GM21390 (cell line): ENCODE measurements at regions not wholly inside any gene's neighbourhood (a gene's known extent, or its start where the extent isn't known, plus 50 kb on each side); places are given as distances from the start of the nearest gene placed in this dataset.
"Not testable (repeated sequence)": the region's sequence is repeated elsewhere in the genome, so short reads cannot be mapped to it uniquely, and the experiment has no call there.

Experiments used
- ATAC-seq: cut with Tn5 transposase; IDR thresholded peaks from one replicate; pipeline ENCODE4 v1.9.1; 2021; ENCODE audit not compliant: unreplicated experiment

DNA sequence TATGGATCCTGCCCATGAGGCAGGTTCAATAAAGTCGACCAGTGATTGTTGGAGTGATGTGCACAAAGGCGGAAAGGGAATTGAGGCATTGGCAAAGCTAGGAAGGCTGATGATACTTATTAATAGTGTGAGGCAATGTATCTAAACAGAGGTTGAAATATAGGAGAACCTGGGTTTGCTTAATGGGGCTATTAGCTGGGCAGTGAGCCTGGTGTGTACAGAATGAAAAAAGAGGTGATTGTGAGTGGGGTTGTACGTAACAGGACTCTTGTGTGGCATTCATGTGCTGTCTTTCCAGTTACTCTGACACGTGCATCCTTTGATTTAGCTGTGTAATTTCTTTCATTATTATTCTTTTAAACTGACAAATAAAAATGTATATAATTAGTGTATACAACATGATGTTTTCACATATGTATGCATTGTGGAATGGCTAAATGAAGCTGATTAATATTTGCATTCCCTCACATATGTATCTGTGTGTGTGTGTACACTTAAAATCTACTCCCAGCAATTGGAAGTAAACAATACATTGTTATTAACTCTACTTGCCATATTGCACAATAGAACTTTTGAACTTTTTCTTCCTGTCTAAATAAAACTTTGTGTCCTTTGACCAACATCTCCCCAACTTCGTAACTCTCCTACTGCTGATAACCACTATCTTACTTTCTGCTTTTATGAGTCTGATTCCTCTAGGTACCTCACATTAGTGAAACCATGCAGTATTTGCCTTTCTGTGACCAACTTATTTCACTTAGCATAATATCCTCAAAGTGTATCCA, 220.5 kb upstream of the SLC35B3 start:
- ATAC-seq: no peak

DNA sequence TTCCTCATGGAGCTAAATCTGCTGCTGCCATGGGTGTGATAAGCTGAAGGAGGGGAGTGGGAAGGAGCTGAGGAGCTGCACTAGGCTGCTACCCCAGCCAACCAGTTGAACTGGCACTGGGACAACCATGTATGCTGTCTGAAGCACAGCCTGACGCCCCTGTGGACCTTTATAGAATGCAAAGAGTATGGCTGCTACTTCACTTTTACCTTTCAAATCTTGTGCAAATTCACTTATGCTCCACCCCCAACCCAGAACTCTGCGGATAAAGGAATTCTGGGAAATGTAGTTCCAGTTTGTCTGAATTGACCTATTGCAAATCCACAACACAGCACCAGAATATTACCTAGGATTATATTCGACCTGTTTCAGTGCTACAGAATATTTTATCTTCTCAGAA, 217.4 kb upstream of the SLC35B3 start:
- ATAC-seq: no peak

DNA sequence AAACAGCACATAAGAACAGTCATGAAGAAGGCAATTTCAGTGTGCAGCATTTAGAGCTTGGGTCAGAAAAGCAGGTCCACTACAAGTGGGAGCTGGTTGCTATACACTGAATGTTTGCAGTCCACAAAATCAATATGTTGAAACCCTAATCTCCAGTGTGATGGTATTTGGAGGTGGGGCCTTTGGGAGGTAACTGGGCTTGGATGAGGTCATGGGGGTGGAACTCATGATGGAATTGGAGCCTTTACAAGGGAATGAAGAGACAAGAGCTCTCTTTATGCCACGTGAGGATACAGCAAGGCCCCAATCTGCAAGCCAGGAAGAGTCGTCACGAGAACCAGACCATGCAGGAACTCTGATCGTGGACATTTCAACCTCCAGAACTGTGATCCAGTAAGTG, 216.7 kb upstream of the SLC35B3 start:
- ATAC-seq: no peak

DNA sequence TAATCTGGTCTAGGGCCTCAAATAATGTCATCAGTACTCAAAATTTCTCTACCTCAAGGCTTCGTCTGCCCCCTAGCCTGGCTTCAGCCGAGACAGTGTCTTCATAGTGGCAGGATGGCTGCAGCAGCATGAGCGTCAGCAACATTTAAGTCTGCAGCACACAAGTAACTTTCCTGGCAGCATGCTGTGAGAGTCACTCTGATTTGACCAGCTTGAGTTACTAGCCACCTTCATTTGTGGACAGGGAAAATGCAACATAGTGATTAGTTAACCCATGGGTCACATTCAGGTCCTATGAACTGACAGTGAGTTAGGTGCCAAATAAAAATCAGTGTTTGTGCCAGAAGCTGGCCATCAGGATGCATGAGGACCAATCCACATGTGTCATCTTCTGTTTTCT, 209.9 kb upstream of the SLC35B3 start:
- ATAC-seq: no peak

DNA sequence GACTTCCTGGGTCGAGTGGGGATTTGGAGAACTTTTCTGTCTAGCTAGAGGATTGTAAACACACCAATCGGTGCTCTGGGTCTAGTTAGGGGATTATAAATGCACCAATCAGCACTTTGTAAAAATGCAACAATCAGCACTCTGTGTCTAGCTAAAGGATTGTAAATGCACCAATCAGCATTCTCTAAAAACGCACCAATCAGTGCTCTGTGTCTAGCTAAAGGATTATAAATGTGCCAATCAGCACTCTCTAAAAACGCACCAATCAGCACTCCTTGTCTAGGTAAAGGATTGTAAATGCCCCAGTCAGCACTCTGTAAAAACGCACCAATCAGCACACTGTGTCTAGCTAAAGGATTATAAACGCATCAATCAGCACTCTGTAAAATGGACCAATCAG, 209.0 kb upstream of the SLC35B3 start:
- no peak for ATAC-seq

DNA sequence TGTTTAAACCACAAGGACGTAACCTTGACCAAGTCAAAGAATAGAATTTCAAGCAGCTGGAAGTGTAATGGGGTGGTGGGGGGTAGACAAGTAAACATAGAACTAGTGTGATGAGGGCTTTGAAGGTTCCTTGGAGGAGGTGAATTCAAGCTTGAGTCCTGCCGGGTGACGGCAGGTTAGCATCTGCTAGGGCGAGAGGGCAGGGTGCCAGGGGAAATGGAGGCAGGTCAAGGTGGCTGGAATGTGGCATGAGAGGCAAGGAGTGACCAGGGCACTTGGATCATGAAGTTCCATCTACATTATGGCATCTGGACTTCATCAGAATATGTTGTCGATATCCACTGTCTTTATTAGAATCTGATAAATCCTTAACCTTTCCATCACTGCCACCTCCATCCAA, 207.5 kb upstream of the SLC35B3 start:
- ATAC-seq: no peak

DNA sequence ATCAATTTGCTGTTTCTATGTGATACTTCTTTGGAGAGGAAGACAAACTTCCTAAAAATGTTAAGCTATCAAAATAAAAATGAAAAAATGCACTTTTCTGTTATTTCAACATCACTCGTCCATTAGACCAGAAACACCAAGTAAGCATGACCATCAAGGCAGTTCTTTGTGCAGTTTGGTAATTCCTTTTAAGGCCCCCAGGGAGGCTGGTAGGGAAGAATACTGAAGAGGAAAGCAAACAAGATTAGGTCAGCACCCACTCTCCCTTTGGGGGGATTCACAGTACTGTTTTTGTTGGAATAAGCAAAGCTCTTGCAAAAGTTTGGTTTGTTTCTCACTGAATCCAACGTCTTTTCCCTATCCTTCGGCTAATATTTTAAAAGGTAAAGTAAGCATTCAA, 206.8 kb upstream of the SLC35B3 start:
- ATAC-seq: no peak

DNA sequence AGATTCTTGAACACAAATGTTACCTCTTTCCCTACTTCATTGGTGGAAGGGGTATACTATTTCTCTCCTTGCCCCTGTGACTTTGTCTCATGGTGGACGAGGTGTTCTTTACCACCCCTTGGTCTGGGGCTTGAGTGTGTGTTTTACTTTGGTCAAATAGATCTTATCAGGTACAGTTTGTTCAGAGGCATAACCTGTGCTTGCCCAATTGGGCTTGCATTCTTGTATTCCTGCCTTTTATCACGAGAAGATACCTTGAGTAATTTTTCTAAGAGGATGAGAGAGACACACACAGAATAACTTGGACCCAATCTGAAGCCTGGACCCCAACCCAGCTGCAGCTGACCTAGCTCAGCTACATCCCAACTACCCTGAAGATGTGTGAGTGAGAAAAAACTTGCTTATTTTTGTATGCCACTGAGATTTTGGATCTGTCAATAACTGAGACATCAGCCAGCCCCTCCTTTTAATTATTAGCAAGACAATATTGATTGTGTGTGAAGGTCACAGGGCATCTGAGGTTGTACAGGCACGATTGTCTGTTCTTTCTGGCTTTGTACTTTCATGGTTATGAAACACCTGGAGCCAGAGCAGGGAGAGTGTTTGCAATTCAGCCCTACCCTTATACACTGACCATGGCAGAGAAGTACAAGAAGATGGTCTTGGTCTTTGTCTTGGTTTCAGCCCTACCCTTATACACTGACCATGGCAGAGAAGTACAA, 204.7 kb upstream of the SLC35B3 start:
- no peak for ATAC-seq

DNA sequence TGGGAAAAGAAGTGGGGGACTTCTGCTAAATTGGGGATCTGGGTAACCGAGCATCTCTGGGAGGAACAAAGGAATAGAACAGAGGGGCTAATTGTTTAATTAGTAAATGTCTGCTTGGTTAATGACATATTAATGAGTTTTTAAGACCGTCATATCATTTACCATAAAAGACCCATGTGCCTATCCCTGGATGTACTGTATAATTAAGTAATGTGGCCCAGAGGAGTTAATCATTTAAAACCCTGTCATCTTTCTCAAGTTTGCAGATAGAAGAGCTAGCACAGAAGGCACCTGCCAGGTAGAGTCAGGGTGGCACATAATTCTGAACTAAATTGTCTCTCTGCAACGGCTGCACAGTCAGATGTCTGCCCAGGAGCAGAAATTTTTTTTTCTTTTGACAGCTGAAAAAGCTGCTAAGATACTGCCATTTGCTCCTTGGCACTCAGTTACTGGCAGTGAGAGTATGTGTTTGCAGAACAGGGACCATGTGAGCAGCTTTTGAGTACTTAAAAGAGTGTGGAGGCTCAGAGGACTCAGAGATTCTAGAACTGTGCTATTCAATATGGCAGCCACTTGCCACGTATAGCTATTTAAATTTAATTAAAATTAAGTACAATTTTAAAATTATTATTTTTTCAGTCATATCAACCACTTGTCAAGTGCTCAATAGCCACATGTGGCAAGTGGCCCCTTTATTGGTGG, 202.7 kb upstream of the SLC35B3 start:
- no peak for ATAC-seq

DNA sequence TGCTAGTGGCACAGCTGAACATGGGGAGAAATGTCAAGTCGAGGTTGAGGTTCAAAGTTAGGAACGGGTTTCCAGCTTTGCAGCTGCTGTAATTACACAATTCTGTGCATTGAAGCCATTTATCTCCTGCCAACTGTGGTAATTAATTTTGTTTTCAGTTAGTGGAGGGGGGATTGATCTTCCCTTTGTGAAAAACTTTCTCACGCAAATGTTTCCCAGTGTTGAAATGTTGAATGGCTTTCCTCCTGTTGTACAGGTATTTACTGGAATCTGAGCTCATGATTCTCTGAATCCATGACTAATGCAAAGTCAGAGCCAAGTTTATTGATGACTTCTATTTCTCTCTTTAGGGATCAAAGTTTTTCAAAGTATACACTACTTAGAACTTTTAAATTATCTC, 198.4 kb upstream of the SLC35B3 start:
- ATAC-seq: no peak

DNA sequence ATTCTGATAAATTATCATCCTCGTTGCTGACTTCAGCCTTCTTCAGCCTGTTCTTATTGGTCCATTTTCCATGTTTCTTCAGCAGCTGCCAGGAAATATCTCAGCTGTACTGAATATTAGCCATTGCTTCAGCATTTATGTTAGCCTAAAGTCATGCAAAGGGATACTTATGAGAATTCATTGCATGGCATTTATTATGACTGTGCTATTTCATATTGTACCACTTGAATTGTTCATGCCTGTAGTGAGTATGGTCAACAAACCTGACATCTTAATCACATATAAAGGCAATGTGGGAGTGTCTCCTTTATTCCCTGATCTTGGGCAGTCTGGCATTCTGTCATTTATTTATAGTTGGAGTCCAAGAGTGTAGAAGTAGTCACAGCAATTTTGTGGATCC, 193.4 kb upstream of the SLC35B3 start:
- ATAC-seq: no peak

DNA sequence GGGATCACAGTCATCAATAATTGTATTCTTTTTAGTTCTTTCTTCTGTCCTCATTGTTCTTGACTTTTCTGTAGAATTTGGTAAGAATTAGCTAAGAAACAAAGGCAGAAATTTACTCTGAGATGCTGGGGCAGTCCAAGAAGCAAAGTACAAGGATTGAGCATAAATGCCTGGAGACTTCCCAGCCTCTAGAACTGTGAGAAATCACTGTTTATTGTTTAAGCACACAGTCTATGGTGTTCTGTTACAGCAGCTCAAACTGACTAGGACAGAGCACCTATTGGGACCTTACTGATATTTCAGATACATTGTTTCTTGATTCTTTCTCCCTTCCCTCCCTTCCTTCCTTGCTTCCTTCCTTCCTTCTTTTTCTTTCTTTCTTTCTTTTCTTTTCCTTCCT, 192.7 kb upstream of the SLC35B3 start:
- ATAC-seq: no peak

DNA sequence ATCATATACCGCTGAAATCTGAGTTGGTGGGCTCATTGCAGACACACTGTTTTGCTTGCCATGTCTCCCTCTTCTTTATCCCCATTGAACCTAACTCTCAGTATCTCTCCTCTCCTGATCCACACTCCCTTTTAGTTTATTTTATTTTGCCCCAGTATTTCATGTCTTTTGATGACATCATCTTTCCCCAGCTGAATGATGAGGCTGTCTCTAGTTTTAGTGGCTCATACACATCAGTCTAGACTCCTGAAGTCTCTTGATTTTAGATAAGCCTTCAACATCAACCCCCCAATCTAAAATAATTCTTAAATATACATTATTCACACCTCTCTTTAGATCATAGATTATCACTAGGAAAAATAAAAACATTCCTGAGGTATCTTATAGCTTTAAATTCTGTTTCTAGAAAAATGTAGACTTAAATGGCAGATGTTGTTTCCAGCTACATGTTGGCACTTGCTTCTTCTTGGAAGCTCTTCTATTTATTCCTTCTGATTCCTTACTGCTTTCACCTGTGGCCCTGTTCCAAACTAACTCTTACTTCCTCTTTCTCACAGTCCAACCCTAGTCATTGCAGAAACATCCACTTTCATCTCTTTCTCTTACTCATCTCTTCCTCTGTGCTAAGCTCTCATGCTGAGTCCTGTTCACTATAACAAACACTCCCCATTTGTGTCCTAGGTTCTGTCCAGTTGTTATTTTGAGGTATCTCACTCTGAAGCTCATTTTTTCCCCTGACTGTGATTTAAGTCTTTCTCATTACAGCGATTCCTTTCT, 191.9 kb upstream of the SLC35B3 start:
- peak; percentile 92 for ATAC-seq

DNA sequence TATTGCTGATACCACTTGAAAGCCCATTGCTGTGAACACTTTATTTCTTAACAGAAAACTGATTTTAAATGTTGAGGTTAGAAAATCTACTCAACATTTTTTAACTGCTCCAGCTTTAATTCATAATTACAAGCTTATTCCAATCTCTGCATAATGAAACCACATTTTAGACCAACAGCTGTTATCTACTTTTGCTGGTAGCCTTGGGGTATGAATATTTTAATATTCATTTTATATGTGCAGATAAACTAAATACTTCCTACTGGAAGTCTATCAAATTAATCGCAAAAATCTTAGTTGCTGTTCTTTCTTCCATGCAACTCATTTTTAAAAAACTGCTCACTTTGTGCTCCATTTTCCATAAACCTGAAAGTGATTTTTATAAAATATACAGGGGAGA, 189.3 kb upstream of the SLC35B3 start:
- no peak for ATAC-seq

DNA sequence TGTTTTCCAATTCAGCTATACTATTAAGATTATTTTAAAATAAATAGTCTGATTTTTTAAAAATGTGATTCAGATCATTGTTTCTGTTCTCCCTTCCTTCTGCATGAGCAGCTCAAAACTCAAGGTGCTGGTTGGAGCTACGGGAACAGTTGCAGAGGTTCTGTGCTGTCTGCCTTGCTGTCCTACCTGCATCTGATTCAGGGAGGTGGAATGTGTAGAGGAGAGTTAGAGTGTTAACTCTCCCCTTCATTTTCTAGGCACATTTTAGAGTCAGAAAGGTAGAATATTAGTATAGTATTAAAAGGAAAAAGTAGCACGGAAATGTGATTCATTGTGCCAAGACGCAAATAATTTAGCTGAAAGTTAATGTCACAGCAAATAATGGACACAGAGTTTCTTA, 188.1 kb upstream of the SLC35B3 start:
- ATAC-seq: no peak

DNA sequence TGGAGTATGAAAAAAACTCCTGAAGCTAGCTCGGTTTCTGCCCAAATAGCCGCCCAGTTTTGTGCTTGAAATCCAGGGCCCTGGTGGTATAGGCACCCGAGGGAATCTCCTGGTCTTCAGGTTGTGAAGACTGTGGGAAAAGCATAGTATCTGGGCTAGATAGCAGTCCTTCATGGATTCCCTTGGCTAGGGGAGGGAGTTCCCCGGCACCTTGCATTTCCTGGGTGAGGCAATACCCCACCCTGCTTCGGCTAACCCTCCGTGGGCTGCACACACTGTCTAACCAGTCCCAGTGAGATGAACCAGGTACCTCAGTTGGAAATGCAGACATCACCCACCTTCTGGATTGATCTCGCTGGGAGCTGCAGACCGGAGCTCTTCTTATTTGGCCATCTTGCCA, 184.5 kb upstream of the SLC35B3 start:
- no peak for ATAC-seq

DNA sequence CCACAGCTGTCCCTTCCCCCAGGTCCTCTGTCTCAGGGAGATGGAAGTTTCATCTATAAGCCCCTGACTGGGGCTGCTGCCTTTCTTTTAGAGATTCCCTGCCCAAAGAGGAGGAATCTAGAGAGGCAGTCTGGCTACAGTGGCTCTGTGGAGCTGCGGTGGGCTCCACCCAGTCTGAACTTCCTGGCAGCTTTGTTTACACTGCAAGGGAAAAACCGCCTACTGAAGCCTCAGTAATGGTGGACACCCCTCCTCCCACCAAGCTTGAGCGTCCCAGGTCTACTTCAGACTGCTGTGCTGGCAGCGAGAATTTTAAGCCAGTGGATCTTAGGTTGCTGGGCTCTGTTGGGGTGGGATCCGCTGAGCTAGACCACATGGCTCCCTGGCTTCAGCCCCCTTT, 184.1 kb upstream of the SLC35B3 start:
- ATAC-seq: not testable (repeated sequence)

DNA sequence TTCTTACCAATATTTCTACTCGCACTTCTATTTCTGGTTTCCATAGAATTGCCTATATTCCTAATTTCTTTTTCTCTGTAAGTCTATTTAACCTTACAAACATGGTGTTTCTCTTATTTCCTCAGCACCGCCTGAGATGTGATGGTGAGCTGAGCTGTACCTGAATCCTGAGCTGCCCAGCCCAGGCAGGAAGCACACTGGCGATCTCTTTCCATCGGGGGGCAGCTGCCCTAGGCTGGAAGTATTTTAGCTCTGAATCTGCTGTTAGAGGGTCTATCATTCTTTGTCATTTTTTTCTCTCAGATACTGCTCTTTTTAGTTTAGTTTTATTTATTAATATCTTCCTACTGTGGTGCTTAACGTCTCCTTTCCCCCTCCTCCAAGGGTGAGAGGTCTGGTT, 173.4 kb upstream of the SLC35B3 start:
- no peak for ATAC-seq

DNA sequence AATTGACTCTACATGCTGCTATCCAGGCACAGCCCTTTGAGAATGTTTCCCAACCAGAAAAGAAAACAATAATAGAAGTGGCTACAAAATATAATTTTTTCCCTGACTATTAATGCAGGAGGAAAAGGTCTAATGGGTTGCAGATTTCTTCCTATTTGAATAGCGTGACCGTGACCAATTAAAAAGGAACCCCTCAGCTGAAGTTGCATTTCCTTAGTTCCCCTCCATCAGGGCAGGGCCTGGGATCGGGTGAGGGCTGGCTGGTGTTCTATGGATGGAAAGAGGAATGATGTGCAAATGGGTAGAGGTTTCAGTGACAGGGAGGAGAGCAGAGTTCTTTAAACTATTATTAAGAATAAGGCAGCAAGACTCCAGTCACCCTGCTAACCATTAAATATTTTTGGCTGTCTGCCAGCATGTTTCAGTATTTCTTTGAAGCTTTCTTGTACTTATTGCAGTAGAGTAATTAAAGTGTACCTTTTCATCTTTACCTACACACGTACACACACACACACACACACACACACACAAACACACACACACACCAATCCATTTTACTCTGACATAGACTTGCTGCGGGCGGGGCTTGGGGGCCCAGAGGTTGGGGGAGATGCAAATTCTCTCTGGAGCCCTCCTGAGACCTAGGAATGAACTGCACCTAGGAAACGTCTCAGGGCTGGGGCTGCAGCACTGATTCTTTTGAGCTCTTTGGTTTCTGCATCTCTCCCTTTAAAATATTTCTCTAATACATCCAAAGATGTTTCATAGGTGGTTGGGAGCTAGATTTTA, 154.8 kb upstream of the SLC35B3 start:
- ATAC-seq: no peak

DNA sequence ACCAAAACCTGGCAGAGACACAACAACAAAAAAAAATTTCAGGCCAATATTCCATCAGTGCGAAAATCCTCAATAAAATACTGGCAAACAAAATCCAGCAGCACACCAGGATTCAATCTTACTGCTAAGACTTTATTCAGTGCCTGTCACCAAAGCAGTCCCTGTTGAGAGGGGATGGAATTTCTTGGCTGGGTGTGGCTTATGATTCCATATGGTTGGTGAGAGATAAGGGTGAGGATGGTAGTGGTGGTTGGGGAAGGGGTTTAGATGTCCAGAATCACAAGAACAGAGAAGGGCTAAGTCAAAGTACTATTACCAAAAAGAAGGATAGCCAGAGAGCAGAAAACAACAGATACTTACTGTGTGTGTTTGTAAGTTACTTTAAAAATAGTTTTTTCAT, 152.8 kb upstream of the SLC35B3 start:
- no peak for ATAC-seq

DNA sequence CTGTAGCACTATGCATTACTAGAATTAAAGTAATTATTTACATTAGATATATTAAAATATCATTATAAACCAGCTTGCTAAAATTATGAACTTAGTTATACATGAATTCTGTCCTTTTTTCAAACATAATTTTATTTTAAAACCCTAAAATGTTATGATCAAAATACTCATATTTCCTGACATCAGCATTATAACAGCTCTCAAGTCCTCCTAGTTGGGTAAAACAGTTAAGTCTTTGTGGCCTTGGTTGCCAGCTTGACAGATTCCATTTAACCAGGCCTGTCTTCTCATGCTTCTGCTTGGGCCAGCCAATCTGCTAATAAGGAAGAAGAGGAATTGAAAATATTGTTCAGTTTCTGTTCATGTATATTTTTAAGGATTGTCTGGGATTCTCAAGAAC, 147.9 kb upstream of the SLC35B3 start:
- ATAC-seq: no peak
